ENCODE measurements at regions not wholly inside any gene's neighbourhood (a gene's known extent, or its start where the extent isn't known, plus 50 kb on each side); places are given as distances from the start of the nearest gene placed in this dataset.
"Not testable (repeated sequence)": the region's sequence is repeated elsewhere in the genome, so short reads cannot be mapped to it uniquely, and the experiment has no call there.

DNA sequence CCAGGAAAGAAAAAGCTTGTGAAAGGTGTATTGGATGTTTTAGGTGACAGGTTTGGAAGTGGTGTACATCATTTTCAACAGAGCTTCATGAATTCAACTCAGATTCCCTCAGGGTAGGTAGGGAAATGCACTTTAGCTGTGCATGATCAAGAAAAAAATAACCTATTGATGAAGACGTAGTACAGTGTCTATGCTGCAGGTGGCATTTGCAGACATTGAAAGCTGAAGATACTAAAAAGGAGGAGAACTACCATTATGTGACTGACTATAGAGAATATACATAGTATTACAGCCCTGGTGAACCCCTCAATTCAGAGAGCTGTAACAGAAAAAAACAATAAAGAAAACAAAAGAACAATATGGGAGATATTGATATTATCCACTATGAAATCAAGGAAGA lies 2344.7 kb upstream of the ACO1 start:
- DNase-seq (ENCODE audit: extremely low read depth, low read depth): no peak
- TF ChIP-seq, protein P1, sequence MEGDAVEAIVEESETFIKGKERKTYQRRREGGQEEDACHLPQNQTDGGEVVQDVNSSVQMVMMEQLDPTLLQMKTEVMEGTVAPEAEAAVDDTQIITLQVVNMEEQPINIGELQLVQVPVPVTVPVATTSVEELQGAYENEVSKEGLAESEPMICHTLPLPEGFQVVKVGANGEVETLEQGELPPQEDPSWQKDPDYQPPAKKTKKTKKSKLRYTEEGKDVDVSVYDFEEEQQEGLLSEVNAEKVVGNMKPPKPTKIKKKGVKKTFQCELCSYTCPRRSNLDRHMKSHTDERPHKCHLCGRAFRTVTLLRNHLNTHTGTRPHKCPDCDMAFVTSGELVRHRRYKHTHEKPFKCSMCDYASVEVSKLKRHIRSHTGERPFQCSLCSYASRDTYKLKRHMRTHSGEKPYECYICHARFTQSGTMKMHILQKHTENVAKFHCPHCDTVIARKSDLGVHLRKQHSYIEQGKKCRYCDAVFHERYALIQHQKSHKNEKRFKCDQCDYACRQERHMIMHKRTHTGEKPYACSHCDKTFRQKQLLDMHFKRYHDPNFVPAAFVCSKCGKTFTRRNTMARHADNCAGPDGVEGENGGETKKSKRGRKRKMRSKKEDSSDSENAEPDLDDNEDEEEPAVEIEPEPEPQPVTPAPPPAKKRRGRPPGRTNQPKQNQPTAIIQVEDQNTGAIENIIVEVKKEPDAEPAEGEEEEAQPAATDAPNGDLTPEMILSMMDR (IDR thresholded peaks at IDR 0.05; ENCODE audit: low read depth, low read length): no peak

DNA sequence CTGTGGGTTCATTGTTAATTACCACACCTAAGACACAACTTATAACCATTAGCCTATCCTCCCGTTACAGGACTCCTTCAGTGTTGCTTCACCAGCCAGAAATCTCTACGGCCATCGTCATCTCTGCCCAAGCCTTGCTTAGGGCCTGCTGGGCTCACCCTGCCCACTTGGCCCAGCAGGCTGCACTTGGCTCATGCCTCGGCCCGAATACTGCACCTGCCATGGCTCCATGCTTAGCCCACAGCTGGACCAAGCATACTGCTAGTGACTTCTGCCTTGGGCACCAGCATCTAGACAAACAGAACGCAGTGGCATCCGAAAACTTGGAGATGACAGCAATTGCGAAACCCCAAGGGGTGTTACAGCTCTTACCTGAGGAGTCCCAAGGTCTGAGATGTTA lies 2336.0 kb upstream of the ACO1 start:
- TF ChIP-seq, protein P1 (IDR thresholded peaks at IDR 0.05; ENCODE audit: low read depth, low read length): no peak

DNA sequence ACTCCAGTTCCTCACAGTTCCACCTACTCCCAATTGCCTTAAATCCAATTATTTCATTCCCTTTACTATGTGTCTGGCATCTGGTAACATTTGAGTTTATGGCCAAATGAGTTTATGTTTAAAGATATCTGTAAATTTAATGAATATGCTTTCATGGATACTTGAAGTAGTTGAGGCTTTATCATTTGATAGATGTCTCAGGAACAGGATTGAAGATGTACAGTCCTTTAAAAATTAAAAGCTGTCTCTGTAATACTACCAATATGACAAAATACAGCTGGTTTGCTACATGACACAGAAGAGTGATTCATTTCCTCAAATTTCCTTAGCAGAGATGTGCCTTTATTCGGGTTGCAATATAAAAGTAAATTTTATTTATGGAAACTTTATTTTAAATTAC lies 2326.0 kb upstream of the ACO1 start:
- TF ChIP-seq, protein P1 (IDR thresholded peaks at IDR 0.05; ENCODE audit: low read depth, low read length): no peak
- no peak for DNase-seq (ENCODE audit: extremely low read depth, low read depth)

More for the DNA sequence above, 2336.0 kb upstream of the ACO1 start:
- DNase-seq (ENCODE audit: extremely low read depth, low read depth): no peak

DNA sequence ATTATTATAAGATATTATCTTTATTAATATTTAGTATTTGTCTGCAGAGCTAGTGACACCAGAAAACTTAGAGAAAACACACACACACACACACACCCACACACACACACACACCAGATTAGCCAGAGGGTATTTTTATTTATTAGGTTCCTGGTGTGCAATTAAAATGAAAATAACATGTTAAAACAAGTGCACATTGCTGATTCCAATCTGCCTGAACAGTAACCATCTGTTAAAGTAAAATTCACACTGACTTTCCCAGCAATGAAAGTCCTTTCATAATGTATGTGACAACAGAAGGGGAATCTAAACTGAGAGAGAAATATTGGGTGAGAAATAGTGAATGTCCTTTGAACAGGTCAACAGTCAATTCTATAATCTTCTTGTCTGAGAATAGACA lies 2323.5 kb upstream of the ACO1 start:
- TF ChIP-seq, protein P1 (IDR thresholded peaks at IDR 0.05; ENCODE audit: low read depth, low read length): no peak
- DNase-seq (ENCODE audit: extremely low read depth, low read depth): no peak

DNA sequence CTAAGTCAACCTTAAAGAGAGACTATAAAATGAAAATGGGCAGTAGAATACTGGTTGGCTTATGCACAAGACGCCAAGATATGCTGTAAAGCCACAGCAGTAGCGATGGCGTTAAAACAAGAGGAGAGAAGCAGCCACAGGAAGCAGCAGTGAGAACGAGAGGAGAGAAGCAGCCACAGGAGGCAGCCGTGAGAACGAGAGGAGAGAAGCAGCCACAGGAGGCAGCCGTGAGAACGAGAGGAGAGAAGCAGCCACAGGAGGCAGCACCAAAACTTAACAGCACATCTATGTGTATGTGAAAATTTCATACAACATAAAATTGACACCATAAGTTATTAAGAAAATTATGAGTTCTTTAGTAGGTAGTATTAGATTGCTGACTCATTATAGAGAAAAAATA lies 2318.6 kb upstream of the ACO1 start:
- TF ChIP-seq, protein P1 (IDR thresholded peaks at IDR 0.05; ENCODE audit: low read depth, low read length): no peak
- DNase-seq (ENCODE audit: extremely low read depth, low read depth): no peak

DNA sequence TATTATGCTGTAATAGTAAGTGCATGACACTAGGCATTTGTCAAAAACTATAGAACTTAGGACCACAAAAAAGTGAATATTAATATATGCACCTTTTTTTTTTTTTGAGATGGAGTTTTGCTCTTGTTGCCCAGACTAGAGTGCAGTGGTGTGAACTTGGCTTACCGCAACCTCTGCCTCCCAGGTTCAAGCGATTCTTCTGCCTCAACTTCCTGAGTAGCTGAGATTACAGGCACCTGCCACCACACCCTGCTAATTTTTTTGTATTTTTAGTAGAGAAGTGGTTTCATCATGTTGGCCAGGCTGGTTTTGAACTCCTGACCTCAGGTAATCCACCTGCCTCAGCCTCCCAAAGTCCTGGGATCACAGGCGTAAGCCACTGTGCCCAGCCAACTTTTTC lies 2315.2 kb upstream of the ACO1 start:
- DNase-seq (ENCODE audit: extremely low read depth, low read depth): not testable (repeated sequence)

DNA sequence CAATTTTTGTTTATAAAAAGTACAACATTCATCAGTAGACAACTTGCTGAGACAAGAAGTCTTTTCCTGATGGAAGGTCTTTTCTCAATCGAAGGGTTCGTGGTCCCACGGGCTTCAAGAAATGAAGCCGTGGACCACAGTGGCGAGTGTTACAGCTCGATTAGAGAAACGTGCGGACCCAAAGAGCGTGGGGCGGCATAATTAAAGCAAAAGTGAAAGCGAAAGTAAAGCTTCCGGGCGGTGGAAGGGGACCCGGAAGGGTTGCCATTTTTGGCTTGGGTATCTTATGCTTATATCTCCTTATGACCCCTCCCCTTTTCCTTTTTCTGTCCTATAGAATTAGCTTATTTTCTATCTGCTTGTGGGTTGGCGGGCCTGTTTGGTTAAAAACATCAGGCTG lies 2309.4 kb upstream of the ACO1 start:
- no peak for DNase-seq (ENCODE audit: extremely low read depth, low read depth)
- TF ChIP-seq, protein P1 (IDR thresholded peaks at IDR 0.05; ENCODE audit: low read depth, low read length): no peak

DNA sequence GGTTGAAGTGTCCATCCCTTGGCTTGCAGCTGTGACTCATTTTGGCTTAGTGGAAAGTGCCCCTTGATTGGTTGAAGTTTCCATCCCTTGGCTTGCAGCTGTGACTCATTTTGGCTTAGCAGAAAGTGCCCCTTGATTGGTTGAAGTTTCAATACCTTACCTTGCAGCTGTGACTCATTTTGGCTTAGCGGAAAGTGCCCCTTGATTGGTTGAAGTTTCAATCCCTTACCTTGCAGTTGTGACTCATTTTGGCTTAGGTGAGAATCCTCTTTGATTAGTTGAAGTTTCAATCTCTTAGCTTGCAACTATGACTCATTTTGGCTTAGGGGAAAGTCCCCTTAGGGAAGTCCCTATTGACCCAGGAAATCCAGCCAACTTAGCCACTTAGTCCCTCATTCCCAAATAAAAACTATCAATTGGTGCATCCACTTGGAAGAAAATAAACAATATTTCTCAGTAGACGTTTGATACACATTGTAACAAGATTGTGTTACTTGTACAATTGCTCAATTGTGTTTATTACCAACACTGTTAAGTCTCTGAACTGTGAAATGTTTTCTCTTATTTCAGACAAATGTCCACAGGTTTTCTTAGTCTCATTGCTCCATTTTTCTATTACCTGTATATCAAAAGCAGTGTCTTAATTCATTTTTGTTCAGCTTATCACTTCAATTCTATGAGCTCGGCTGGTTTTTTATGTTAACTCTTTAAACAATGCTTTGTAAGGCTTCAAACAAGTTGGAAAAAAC lies 2308.8 kb upstream of the ACO1 start:
- DNase-seq (ENCODE audit: extremely low read depth, low read depth): no peak
- TF ChIP-seq, protein P1 (IDR thresholded peaks at IDR 0.05; ENCODE audit: low read depth, low read length): no peak

Data from AG09319 (cell line).